Breast epithelium (tissue), 3 donors: ENCODE measurements at regions not wholly inside any gene's neighbourhood (a gene's known extent, or its start where the extent isn't known, plus 50 kb on each side); places are given as distances from the start of the nearest gene placed in this dataset.

Experiments used
- CTCF ChIP-seq, 3 donors: fragments of 450-650 bp; IDR thresholded peaks; one replicate each; pipeline ENCODE4 v1.5.1; 2016 to 2017; ENCODE audit warnings: antibody characterized with exemption in 3 of 3, mild to moderate bottlenecking in 3 of 3, moderate library complexity in 3 of 3
- POLR2A ChIP-seq: fragments of 450-650 bp; IDR thresholded peaks from one replicate; pipeline ENCODE4 v1.6.1; 2016; ENCODE audit warnings: antibody characterized with exemption, mild to moderate bottlenecking, moderate library complexity
- POLR2AphosphoS5 ChIP-seq, 3 donors: sonication (generic); formaldehyde crosslinking; IDR thresholded peaks; one replicate each; pipeline ENCODE4 v1.6.1; 2017; ENCODE audit warnings: antibody characterized with exemption in 3 of 3

- TF ChIP-seq CTCF (IDR thresholded peaks at IDR 0.05), result no peak
- TF ChIP-seq POLR2AphosphoS5 (IDR thresholded peaks at IDR 0.05), result no peak
- TF ChIP-seq POLR2A, result no peak
These were observed 53.8 kb upstream of the LYPLAL1 start for GRCh38 chr1:219119839-219120238.
